Uterus (tissue), 3 donors: ENCODE measurements at regions not wholly inside any gene's neighbourhood (a gene's known extent, or its start where the extent isn't known, plus 50 kb on each side); places are given as distances from the start of the nearest gene placed in this dataset.

ENCODE experiments used
- DNase-seq, 2 donors: peaks; one replicate each; pipeline ENCODE4 v3.0.0-alpha.2; 2019 to 2020
- H3K27ac ChIP-seq, 2 donors: fragments of 200-600 bp; sonication (generic); 1 replicate in 1 of 2; 2 replicates in 1 of 2; pipeline ENCODE4 v1.5.1; 2016 to 2018
- H3K27me3 ChIP-seq, 2 donors: fragments of 200-600 bp; sonication (generic); one replicate each; pipeline ENCODE4 v1.5.1; 2018 to 2019; ENCODE audit warnings: control low read depth in 1 of 2
- H3K36me3 ChIP-seq, 2 donors: fragments of 200-600 bp; sonication (generic); one replicate each; pipeline ENCODE4 v1.5.1; 2019; ENCODE audit warnings: control low read depth in 1 of 2
- H3K4me1 ChIP-seq, 2 donors: fragments of 200-600 bp; sonication (generic); one replicate each; pipeline ENCODE4 v1.5.1; 2018 to 2019; ENCODE audit warnings: control low read depth in 1 of 2
- H3K4me3 ChIP-seq, 2 donors: fragments of 200-600 bp; sonication (generic); 1 replicate in 1 of 2; 2 replicates in 1 of 2; pipeline ENCODE4 v1.5.1; 2018 to 2019; ENCODE audit warnings: mild to moderate bottlenecking in 1 of 2
- H3K9me3 ChIP-seq, 2 donors: fragments of 200-600 bp; sonication (generic); one replicate each; pipeline ENCODE4 v1.5.1; 2019; ENCODE audit warnings: control low read depth in 1 of 2
- POLR2A ChIP-seq, 2 donors: fragments of 450-650 bp; IDR thresholded peaks; one replicate each; pipeline ENCODE4 v1.6.1; 2016; ENCODE audit warnings: antibody characterized with exemption in 2 of 2, mild to moderate bottlenecking in 1 of 2, moderate library complexity in 1 of 2
- intact Hi-C: fragments of 100-400 bp; cut with DNase I; formaldehyde crosslinking; loops from one replicate; pipeline ENCODE4 v1.15.1; 2023; ENCODE audit warnings: low total_unique reads
- TF ChIP-seq, protein P1 (sequence below), 4 experiments: fragments of 200-600 bp in 2 of 4; fragments of 450-650 bp in 2 of 4; sonication (generic) in 2 of 4; IDR thresholded peaks; one replicate each; pipeline ENCODE4 v1.5.1; 2016 to 2019; ENCODE audit warnings: antibody characterized with exemption in 4 of 4, mild to moderate bottlenecking in 2 of 4, moderate library complexity in 1 of 4
- donor health status: DM: yes; HTN: yes; CAD: no.

DNA sequence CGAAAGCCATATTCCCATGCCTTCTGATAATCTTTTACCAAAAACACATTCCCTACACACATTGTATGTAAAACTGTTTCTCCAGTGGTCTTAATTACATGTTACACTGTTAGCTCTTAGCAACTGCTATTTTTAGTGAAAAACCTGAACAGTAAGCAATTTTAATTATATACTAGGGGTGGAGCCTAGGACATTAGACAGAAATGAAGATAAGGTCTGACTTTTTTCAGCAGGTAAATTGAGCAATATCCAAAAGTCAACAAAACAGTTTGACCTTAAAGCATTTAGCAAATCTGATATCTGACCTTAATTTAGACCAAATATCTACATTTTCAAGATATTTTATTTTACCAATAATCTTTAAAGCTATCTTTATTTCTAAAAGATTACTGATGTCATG is 60.2 kb downstream of the PDE6H start:
- intact Hi-C loops, result no loop called here
- H3K4me3 ChIP-seq, result no peak overlapping the region
- no peaks in the 10 kb centered on the region for H3K9me3 ChIP-seq
- H3K36me3 ChIP-seq, result no peaks in the 10 kb centered on the region
- TF ChIP-seq, protein P1, sequence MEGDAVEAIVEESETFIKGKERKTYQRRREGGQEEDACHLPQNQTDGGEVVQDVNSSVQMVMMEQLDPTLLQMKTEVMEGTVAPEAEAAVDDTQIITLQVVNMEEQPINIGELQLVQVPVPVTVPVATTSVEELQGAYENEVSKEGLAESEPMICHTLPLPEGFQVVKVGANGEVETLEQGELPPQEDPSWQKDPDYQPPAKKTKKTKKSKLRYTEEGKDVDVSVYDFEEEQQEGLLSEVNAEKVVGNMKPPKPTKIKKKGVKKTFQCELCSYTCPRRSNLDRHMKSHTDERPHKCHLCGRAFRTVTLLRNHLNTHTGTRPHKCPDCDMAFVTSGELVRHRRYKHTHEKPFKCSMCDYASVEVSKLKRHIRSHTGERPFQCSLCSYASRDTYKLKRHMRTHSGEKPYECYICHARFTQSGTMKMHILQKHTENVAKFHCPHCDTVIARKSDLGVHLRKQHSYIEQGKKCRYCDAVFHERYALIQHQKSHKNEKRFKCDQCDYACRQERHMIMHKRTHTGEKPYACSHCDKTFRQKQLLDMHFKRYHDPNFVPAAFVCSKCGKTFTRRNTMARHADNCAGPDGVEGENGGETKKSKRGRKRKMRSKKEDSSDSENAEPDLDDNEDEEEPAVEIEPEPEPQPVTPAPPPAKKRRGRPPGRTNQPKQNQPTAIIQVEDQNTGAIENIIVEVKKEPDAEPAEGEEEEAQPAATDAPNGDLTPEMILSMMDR (IDR thresholded peaks at IDR 0.05), result no peak
- no peaks in the 10 kb centered on the region for H3K4me1 ChIP-seq
- DNase-seq, result no peak
- no peak overlapping the region for H3K27ac ChIP-seq
- no peaks in the 10 kb centered on the region for H3K27me3 ChIP-seq

DNA sequence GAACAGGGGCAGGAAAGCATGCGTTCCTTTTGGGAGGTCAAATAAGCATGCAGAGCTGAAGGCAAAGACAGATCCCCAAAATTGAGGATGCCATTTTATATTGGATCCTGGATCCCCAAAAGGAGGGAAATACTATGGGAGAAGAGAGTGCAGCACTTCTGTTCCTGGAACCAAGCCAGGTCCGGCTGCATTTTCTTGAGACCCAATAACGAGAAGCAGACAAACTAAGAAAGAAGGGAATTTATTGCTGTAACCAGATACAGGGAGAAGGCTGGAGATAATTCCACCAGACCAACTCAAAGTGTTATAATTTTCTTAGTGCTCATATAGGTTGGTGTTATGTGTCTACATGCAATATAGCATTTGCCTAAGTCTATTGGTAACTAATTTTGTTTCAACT is 60.8 kb downstream of the PDE6H start:
- Histone ChIP-seq H3K27me3 (no peaks in the 10 kb centered on the region), H3K27ac (no peak overlapping the region), H3K4me3 (no peak overlapping the region), H3K9me3 (no peaks in the 10 kb centered on the region), H3K36me3 (no peaks in the 10 kb centered on the region), H3K4me1 (no peaks in the 10 kb centered on the region)
- intact Hi-C loops, result no loop called here
- no peak for DNase-seq
- TF ChIP-seq POLR2A (IDR thresholded peaks at IDR 0.05), result no peak

DNA sequence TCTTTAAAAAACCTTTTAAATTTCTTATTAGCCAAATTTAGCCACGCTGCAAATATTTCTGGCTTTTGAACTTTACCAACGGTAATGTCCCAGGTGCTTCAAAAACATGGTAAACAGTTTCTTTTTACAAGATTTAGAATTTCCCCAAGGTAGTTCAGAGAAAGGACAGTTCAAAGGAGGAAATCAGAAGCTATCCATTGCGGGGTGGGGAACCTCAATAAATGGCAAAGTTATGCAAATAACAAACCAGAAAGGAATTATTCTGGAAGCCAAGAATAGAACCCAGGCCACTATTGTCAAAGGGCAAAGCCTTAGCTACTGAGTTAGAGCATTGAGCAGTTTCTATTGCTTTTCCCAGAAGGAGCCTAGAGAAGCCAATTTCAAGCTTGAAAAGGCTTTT is 62.3 kb downstream of the PDE6H start:
- H3K4me3 ChIP-seq, result no peak overlapping the region
- H3K27me3 ChIP-seq, result no peaks in the 10 kb centered on the region
- no peaks in the 10 kb centered on the region for H3K36me3 ChIP-seq
- intact Hi-C loops, result no loop called here
- H3K27ac ChIP-seq, result no peak overlapping the region
- TF ChIP-seq POLR2A (IDR thresholded peaks at IDR 0.05), result no peak
- TF ChIP-seq, protein P1 (IDR thresholded peaks at IDR 0.05), result no peak
- no peaks in the 10 kb centered on the region for H3K9me3 ChIP-seq
- no peak for DNase-seq
- no peaks in the 10 kb centered on the region for H3K4me1 ChIP-seq

DNA sequence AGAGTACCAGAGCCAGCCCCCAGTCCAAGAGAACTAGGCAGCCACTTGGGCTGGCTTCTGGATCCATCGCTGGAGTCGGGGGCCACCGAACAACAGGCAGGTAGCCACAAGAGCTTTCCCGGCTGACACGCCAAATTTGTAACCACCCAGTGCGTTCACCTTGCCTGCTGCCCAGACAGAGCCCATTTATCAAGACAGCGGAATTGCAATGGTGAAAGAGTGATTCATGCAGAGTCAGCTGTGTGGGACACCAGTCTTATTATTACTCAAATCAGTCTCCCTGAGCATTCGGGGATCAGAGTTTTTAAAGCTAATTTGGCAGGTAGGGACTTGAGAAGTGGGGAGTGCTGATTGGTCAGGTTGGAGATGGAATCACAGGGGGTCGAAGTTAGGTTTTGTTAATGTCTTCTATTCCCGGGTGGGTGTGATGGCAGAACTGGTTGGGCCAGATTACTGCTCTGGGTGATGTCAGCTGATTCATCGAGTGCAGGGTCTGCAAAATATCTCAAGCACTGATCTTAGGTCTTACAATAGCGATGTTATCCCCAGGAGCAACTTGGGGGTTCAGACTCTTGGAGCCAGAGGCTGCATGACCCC is 64.3 kb downstream of the PDE6H start:
- Histone ChIP-seq H3K27ac (no peak overlapping the region), H3K9me3 (no peaks in the 10 kb centered on the region), H3K36me3 (no peaks in the 10 kb centered on the region), H3K27me3 (no peaks in the 10 kb centered on the region), H3K4me1 (no peaks in the 10 kb centered on the region), H3K4me3 (no peak overlapping the region)
- intact Hi-C loops, result no loop called here
- TF ChIP-seq, protein P1 (IDR thresholded peaks at IDR 0.05), result no peak
- no peak for TF ChIP-seq POLR2A (IDR thresholded peaks at IDR 0.05)
- no peak for DNase-seq

DNA sequence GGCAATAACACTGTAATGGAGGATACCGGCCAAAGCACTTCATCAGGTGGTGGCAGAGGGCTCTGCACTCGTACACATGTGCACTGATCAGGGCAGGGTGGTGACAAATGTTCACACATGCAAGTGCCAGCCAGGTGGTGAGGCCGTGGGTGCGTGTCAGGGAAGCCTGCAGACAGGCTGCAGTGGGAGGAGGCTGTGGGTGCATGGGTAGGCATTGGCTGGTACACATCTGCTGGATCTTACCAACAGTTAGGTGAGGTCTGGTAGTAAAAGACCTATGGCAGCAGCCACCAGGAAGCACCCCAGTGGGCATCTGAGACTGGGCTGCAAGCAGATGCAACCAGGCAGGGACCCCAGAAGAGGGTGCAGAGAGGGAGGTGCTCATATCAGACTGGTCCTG is 65.3 kb downstream of the PDE6H start:
- intact Hi-C loops, result no loop called here
- no peaks in the 10 kb centered on the region for H3K9me3 ChIP-seq
- no peaks in the 10 kb centered on the region for H3K4me1 ChIP-seq
- H3K36me3 ChIP-seq, result no peaks in the 10 kb centered on the region
- TF ChIP-seq, protein P1 (IDR thresholded peaks at IDR 0.05), result no peak
- TF ChIP-seq POLR2A (IDR thresholded peaks at IDR 0.05), result no peak
- DNase-seq, result no peak
- H3K27ac ChIP-seq, result no peak overlapping the region
- H3K27me3 ChIP-seq, result no peaks in the 10 kb centered on the region
- no peak overlapping the region for H3K4me3 ChIP-seq

DNA sequence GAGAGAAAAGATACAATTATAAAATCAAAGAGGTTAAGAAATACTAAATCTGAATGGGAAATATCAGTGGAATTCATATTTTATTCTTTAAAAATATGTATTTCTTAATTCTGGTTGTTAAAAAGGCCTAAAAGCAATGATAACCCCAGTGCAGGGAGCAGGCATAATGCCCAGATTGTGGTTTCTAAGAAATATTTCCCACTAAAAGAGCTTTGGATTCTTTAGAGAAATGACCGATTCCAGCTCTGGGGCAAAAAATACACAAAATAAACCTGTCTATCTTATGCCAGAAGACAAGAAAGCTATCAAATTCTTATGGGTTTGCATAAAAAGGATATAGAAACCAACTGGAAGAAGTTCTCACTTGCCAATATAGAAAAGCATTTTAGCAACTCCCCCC is 71.6 kb downstream of the PDE6H start:
- Histone ChIP-seq H3K4me1 (no peaks in the 10 kb centered on the region), H3K4me3 (no peak overlapping the region), H3K27me3 (no peaks in the 10 kb centered on the region), H3K36me3 (no peaks in the 10 kb centered on the region), H3K27ac (peak overlapping the region; percentile 45 to 49), H3K9me3 (no peaks in the 10 kb centered on the region)
- TF ChIP-seq, protein P1 (IDR thresholded peaks at IDR 0.05), result no peak
- TF ChIP-seq POLR2A (IDR thresholded peaks at IDR 0.05), result no peak
- DNase-seq, result no peak
- intact Hi-C loops, result no loop called here
